ENCODE measurements at regions not wholly inside any gene's neighbourhood (a gene's known extent, or its start where the extent isn't known, plus 50 kb on each side); places are given as distances from the start of the nearest gene placed in this dataset.

GRCh38 chr11:131281316-131281715 lies 89.1 kb upstream of the NTM start:
- FAIRE-seq (no peak), DNase-seq (ENCODE audit: insufficient read length, low spot score) (no peak)
- no peak for TF ChIP-seq CTCF (IDR thresholded peaks at IDR 0.05; ENCODE audit: insufficient read depth, missing control alignments)

GRCh38 chr11:131284041-131284440 lies 86.4 kb upstream of the NTM start:
- FAIRE-seq (no peak), DNase-seq (ENCODE audit: insufficient read length, low spot score) (no peak)

GRCh38 chr11:131288521-131289091 lies 81.8 kb upstream of the NTM start:
- DNase-seq (ENCODE audit: insufficient read length, low spot score) (no peak), FAIRE-seq (no peak)
- no peak for TF ChIP-seq CTCF (IDR thresholded peaks at IDR 0.05; ENCODE audit: insufficient read depth, missing control alignments)

More at GRCh38 chr11:131284041-131284440, 86.4 kb upstream of the NTM start:
- TF ChIP-seq CTCF (IDR thresholded peaks at IDR 0.05; ENCODE audit: insufficient read depth, missing control alignments) = no peak

- FAIRE-seq = no peak
- no peak for TF ChIP-seq CTCF (IDR thresholded peaks at IDR 0.05; ENCODE audit: insufficient read depth, missing control alignments)
- no peak for DNase-seq (ENCODE audit: insufficient read length, low spot score)
Measured at GRCh38 chr11:131290185-131290584, 80.2 kb upstream of the NTM start.

GRCh38 chr11:131295986-131296385 lies 74.4 kb upstream of the NTM start:
- FAIRE-seq (no peak), DNase-seq (ENCODE audit: insufficient read length, low spot score) (no peak)
- TF ChIP-seq CTCF (IDR thresholded peaks at IDR 0.05; ENCODE audit: insufficient read depth, missing control alignments) = no peak

- TF ChIP-seq CTCF (IDR thresholded peaks at IDR 0.05; ENCODE audit: insufficient read depth, missing control alignments) = no peak
- DNase-seq (ENCODE audit: insufficient read length, low spot score) (no peak), FAIRE-seq (no peak)
Measured at GRCh38 chr11:131297441-131297840, 73.0 kb upstream of the NTM start.

GRCh38 chr11:131299598-131300438 lies 70.6 kb upstream of the NTM start:
- DNase-seq (ENCODE audit: insufficient read length, low spot score) (no peak), FAIRE-seq (no peak)
- TF ChIP-seq CTCF (IDR thresholded peaks at IDR 0.05; ENCODE audit: insufficient read depth, missing control alignments) = no peak

All from D721Med (cell line).